ENCODE measurements at regions not wholly inside any gene's neighbourhood (a gene's known extent, or its start where the extent isn't known, plus 50 kb on each side); places are given as distances from the start of the nearest gene placed in this dataset.

- in situ Hi-C loops (cut with HindIII; ENCODE audit: low sequenced_read_pairs) = no loop called here
Observed at GRCh38 chr13:106104281-106104901, 431.1 kb downstream of the EFNB2 start.

GRCh38 chr13:106103779-106104178, 431.7 kb downstream of the EFNB2 start:
- in situ Hi-C loops (cut with HindIII; ENCODE audit: low sequenced_read_pairs) = no loop called here

GRCh38 chr13:106102786-106103185, 432.7 kb downstream of the EFNB2 start:
- in situ Hi-C loops (cut with HindIII; ENCODE audit: low sequenced_read_pairs) = no loop called here

GRCh38 chr13:106101201-106101600, 434.3 kb downstream of the EFNB2 start:
- in situ Hi-C loops (cut with HindIII; ENCODE audit: low sequenced_read_pairs) = no loop called here

GRCh38 chr13:106100171-106100919, 435.1 kb downstream of the EFNB2 start:
- in situ Hi-C loops (cut with HindIII; ENCODE audit: low sequenced_read_pairs) = no loop called here

GRCh38 chr13:106099765-106100164, 435.7 kb downstream of the EFNB2 start:
- in situ Hi-C loops (cut with HindIII; ENCODE audit: low sequenced_read_pairs) = loop anchor here (25.0 kb wide), 2 partner anchors 213 to 413 kb away; no protein-coding TSS in a partner anchor

- in situ Hi-C loops (cut with HindIII; ENCODE audit: low sequenced_read_pairs) = loop anchor here (25.0 kb wide), 2 partner anchors 214 to 414 kb away; no protein-coding TSS in a partner anchor
Observed at GRCh38 chr13:106098778-106099177, 436.7 kb downstream of the EFNB2 start.

GRCh38 chr13:106096661-106097092, 438.8 kb downstream of the EFNB2 start:
- in situ Hi-C loops (cut with HindIII; ENCODE audit: low sequenced_read_pairs) = loop anchor here (25.0 kb wide), 2 partner anchors 216 to 416 kb away; no protein-coding TSS in a partner anchor

- in situ Hi-C loops (cut with HindIII; ENCODE audit: low sequenced_read_pairs) = loop anchor here (25.0 kb wide), 2 partner anchors 216 to 416 kb away; no protein-coding TSS in a partner anchor
Observed at GRCh38 chr13:106095919-106096318, 439.5 kb downstream of the EFNB2 start.

- in situ Hi-C loops (cut with HindIII; ENCODE audit: low sequenced_read_pairs) = loop anchor here (25.0 kb wide), 2 partner anchors 217 to 417 kb away; no protein-coding TSS in a partner anchor
Observed at GRCh38 chr13:106095406-106095805, 440.1 kb downstream of the EFNB2 start.

- in situ Hi-C loops (cut with HindIII; ENCODE audit: low sequenced_read_pairs) = loop anchor here (25.0 kb wide), 2 partner anchors 222 to 422 kb away; no protein-coding TSS in a partner anchor
Observed at GRCh38 chr13:106090001-106090400, 445.5 kb downstream of the EFNB2 start.

GRCh38 chr13:106089261-106089980, 446.0 kb downstream of the EFNB2 start:
- in situ Hi-C loops (cut with HindIII; ENCODE audit: low sequenced_read_pairs) = loop anchor here (25.0 kb wide), 2 partner anchors 223 to 423 kb away; no protein-coding TSS in a partner anchor

GRCh38 chr13:106088085-106088484, 447.4 kb downstream of the EFNB2 start:
- in situ Hi-C loops (cut with HindIII; ENCODE audit: low sequenced_read_pairs) = loop anchor here (25.0 kb wide), 2 partner anchors 224 to 424 kb away; no protein-coding TSS in a partner anchor

- in situ Hi-C loops (cut with HindIII; ENCODE audit: low sequenced_read_pairs) = loop anchor here (25.0 kb wide), 2 partner anchors 225 to 425 kb away; no protein-coding TSS in a partner anchor
Observed at GRCh38 chr13:106087201-106087600, 448.3 kb downstream of the EFNB2 start.

GRCh38 chr13:106083620-106084350, 451.7 kb downstream of the EFNB2 start:
- in situ Hi-C loops (cut with HindIII; ENCODE audit: low sequenced_read_pairs) = loop anchor here (25.0 kb wide), 2 partner anchors 229 to 429 kb away; no protein-coding TSS in a partner anchor

- in situ Hi-C loops (cut with HindIII; ENCODE audit: low sequenced_read_pairs) = loop anchor here (25.0 kb wide), 2 partner anchors 231 to 431 kb away; no protein-coding TSS in a partner anchor
Observed at GRCh38 chr13:106081221-106081620, 454.2 kb downstream of the EFNB2 start.

GRCh38 chr13:106078191-106078590, 457.3 kb downstream of the EFNB2 start:
- in situ Hi-C loops (cut with HindIII; ENCODE audit: low sequenced_read_pairs) = loop anchor here (25.0 kb wide), 2 partner anchors 234 to 434 kb away; no protein-coding TSS in a partner anchor

GRCh38 chr13:106077017-106077416, 458.4 kb downstream of the EFNB2 start:
- in situ Hi-C loops (cut with HindIII; ENCODE audit: low sequenced_read_pairs) = loop anchor here (25.0 kb wide), 2 partner anchors 235 to 435 kb away; no protein-coding TSS in a partner anchor

- in situ Hi-C loops (cut with HindIII; ENCODE audit: low sequenced_read_pairs) = no loop called here
Observed at GRCh38 chr13:106072014-106072413, 463.4 kb downstream of the EFNB2 start.
